Hepatocyte (in vitro differentiated cells): ENCODE measurements at regions not wholly inside any gene's neighbourhood (a gene's known extent, or its start where the extent isn't known, plus 50 kb on each side); places are given as distances from the start of the nearest gene placed in this dataset.

Experiments
- DNase-seq: peaks from one replicate; pipeline ENCODE4 v3.0.0-alpha.2; 2016; ENCODE audit warnings: low spot score
- H2AFZ ChIP-seq: fragments of 200-600 bp; sonication (generic); 2 replicates; pipeline ENCODE4 v1.6.0; 2016; ENCODE audit warnings: antibody characterized with exemption, mild to moderate bottlenecking
- H3K27ac ChIP-seq: fragments of 200-600 bp; sonication (generic); 2 replicates; pipeline ENCODE4 v1.5.1; 2016; ENCODE audit warnings: mild to moderate bottlenecking
- H3K27me3 ChIP-seq: fragments of 200-600 bp; sonication (generic); 2 replicates; pipeline ENCODE4 v1.6.1; 2016
- H3K36me3 ChIP-seq: fragments of 200-600 bp; sonication (generic); replicated peaks from 2 replicates; pipeline ENCODE4 v1.5.1; 2016; ENCODE audit warnings: low read depth; ENCODE audit not compliant: insufficient read depth
- H3K4me1 ChIP-seq: fragments of 200-600 bp; sonication (generic); 2 replicates; pipeline ENCODE4 v1.5.1; 2016; ENCODE audit warnings: mild to moderate bottlenecking, moderate library complexity; ENCODE audit not compliant: insufficient read depth
- H3K4me2 ChIP-seq: fragments of 200-600 bp; sonication (generic); 2 replicates; pipeline ENCODE4 v1.6.0; 2016
- H3K4me3 ChIP-seq: fragments of 200-600 bp; sonication (generic); 2 replicates; pipeline ENCODE4 v1.5.1; 2016; ENCODE audit warnings: mild to moderate bottlenecking
- H3K79me2 ChIP-seq: fragments of 200-600 bp; sonication (generic); 2 replicates; pipeline ENCODE4 v1.6.0; 2017; ENCODE audit warnings: mild to moderate bottlenecking
- H3K9me2 ChIP-seq: fragments of 200-600 bp; sonication (generic); replicated peaks from 2 replicates; pipeline ENCODE4 v1.6.0; 2017; ENCODE audit warnings: mild to moderate bottlenecking; ENCODE audit not compliant: insufficient read depth
- H3K9me3 ChIP-seq: fragments of 200-600 bp; sonication (generic); 2 replicates; pipeline ENCODE4 v1.5.1; 2016; ENCODE audit warnings: low read depth, mild to moderate bottlenecking
- H4K20me1 ChIP-seq: fragments of 200-600 bp; sonication (generic); 2 replicates; pipeline ENCODE4 v1.6.0; 2016; ENCODE audit warnings: mild to moderate bottlenecking; ENCODE audit not compliant: insufficient read depth, poor library complexity, severe bottlenecking
- CTCF ChIP-seq: fragments of 200-600 bp; sonication (generic); IDR thresholded peaks from 2 replicates; pipeline ENCODE4 v1.5.1; 2016; ENCODE audit warnings: antibody characterized with exemption, mild to moderate bottlenecking; ENCODE audit not compliant: poor library complexity
- EZH2 ChIP-seq: fragments of 200-600 bp; sonication (generic); IDR thresholded peaks from 2 replicates; pipeline ENCODE4 v1.6.1; 2016; ENCODE audit warnings: antibody characterized with exemption, mild to moderate bottlenecking, borderline replicate concordance
- EZH2phosphoT487 ChIP-seq: fragments of 200-600 bp; sonication (generic); IDR thresholded peaks from one replicate; pipeline ENCODE4 v1.6.1; 2018; ENCODE audit warnings: antibody characterized with exemption, mild to moderate bottlenecking, low read depth, moderate library complexity; ENCODE audit not compliant: unreplicated experiment, severe bottlenecking
- WGBS: methylation state at CpG from one replicate; pipeline ENCODE4 v1.1.6; 2016; ENCODE audit warnings: low lambda C conversion rate; ENCODE audit errors: missing lambda C conversion rate; 5-methylcytosine and 5-hydroxymethylcytosine counted together

GRCh38 chr5:24850926-24851486 lies 206.2 kb upstream of the CDH10 start:
- Histone ChIP-seq H3K4me1 (no peaks in the 10 kb centered on the region), H3K27ac (no peak overlapping the region), H3K4me3 (no peak overlapping the region), H3K9me3 (no peaks in the 10 kb centered on the region), H3K27me3 (no peaks in the 10 kb centered on the region), H4K20me1 (no peaks in the 10 kb centered on the region), H3K4me2 (no peak overlapping the region), H3K9me2 (no peaks in the 10 kb centered on the region), H2AFZ (no peak overlapping the region), H3K79me2 (no peaks in the 10 kb centered on the region), H3K36me3 (no peaks in the 10 kb centered on the region)
- TF ChIP-seq CTCF, result no peak
- 84% methylated on average over 5 of the region's 5 CpGs for WGBS
- no peak for DNase-seq

- no peak overlapping the region for H3K4me2 ChIP-seq
- H2AFZ ChIP-seq, result no peak overlapping the region
- DNase-seq, result no peak
- no peaks in the 10 kb centered on the region for H3K9me3 ChIP-seq
- H3K27ac ChIP-seq, result no peak overlapping the region
- H3K9me2 ChIP-seq, result no peaks in the 10 kb centered on the region
- H3K4me1 ChIP-seq, result no peaks in the 10 kb centered on the region
- no peak overlapping the region for H3K4me3 ChIP-seq
- H3K79me2 ChIP-seq, result no peaks in the 10 kb centered on the region
- H4K20me1 ChIP-seq, result no peaks in the 10 kb centered on the region
- H3K36me3 ChIP-seq, result no peaks in the 10 kb centered on the region
- H3K27me3 ChIP-seq, result no peaks in the 10 kb centered on the region
- TF ChIP-seq CTCF, result no peak
- no peak for TF ChIP-seq EZH2phosphoT487
- no peak for TF ChIP-seq EZH2
- 85% methylated on average over 1 of the region's 1 CpG for WGBS
These were observed 204.4 kb upstream of the CDH10 start for GRCh38 chr5:24849210-24849609.

- no peaks in the 10 kb centered on the region for H3K36me3 ChIP-seq
- H3K27ac ChIP-seq, result no peak overlapping the region
- WGBS, result 75% methylated on average over 5 of the region's 5 CpGs
- H4K20me1 ChIP-seq, result no peaks in the 10 kb centered on the region
- no peaks in the 10 kb centered on the region for H3K79me2 ChIP-seq
- H3K9me3 ChIP-seq, result no peaks in the 10 kb centered on the region
- TF ChIP-seq EZH2phosphoT487 (no peak), EZH2 (no peak), CTCF (no peak)
- H3K4me2 ChIP-seq, result no peak overlapping the region
- H3K9me2 ChIP-seq, result no peaks in the 10 kb centered on the region
- no peak overlapping the region for H3K4me3 ChIP-seq
- H3K27me3 ChIP-seq, result no peaks in the 10 kb centered on the region
- H3K4me1 ChIP-seq, result no peaks in the 10 kb centered on the region
- H2AFZ ChIP-seq, result no peak overlapping the region
- no peak for DNase-seq
These were observed 187.2 kb upstream of the CDH10 start for GRCh38 chr5:24831989-24832388.

- WGBS, result 79% methylated on average over 1 of the region's 1 CpG
- DNase-seq, result no peak
- Histone ChIP-seq H3K9me2 (no peaks in the 10 kb centered on the region), H3K9me3 (no peaks in the 10 kb centered on the region), H3K4me1 (no peaks in the 10 kb centered on the region), H4K20me1 (no peaks in the 10 kb centered on the region), H3K27ac (no peak overlapping the region), H3K4me2 (no peak overlapping the region), H3K79me2 (no peaks in the 10 kb centered on the region), H3K36me3 (no peaks in the 10 kb centered on the region), H2AFZ (no peak overlapping the region), H3K27me3 (no peaks in the 10 kb centered on the region), H3K4me3 (no peak overlapping the region)
- TF ChIP-seq CTCF (no peak), EZH2 (no peak), EZH2phosphoT487 (no peak)
These were observed 178.8 kb upstream of the CDH10 start for GRCh38 chr5:24823625-24824024.
